Kidney epithelial cell (primary cell): ENCODE measurements at regions not wholly inside any gene's neighbourhood (a gene's known extent, or its start where the extent isn't known, plus 50 kb on each side); places are given as distances from the start of the nearest gene placed in this dataset.
"Not testable (repeated sequence)": the region's sequence is repeated elsewhere in the genome, so short reads cannot be mapped to it uniquely, and the experiment has no call there.

Experiments used
- DNase-seq: peaks from one replicate; pipeline ENCODE4 v3.0.0-alpha.2; 2010; ENCODE audit warnings: low read depth
- H3K27me3 ChIP-seq: 2 replicates; pipeline ENCODE4 v1.6.0; 2011; ENCODE audit warnings: low read length; ENCODE audit not compliant: control insufficient read depth, insufficient read depth
- H3K36me3 ChIP-seq: 2 replicates; pipeline ENCODE4 v1.5.1; 2011; ENCODE audit warnings: low read length; ENCODE audit not compliant: control insufficient read depth, insufficient read depth
- H3K4me3 ChIP-seq: 2 replicates; pipeline ENCODE4 v1.5.1; 2011; ENCODE audit warnings: low read depth, mild to moderate bottlenecking, control low read depth, low read length
- CTCF ChIP-seq: IDR thresholded peaks from 2 replicates; pipeline ENCODE4 v1.5.1; 2011; ENCODE audit warnings: mild to moderate bottlenecking, moderate library complexity, low read length, control low read depth, inconsistent platforms; ENCODE audit not compliant: insufficient read depth, poor library complexity, severe bottlenecking

GRCh38 chr6:84953111-84953755, 188.8 kb upstream of the TBX18 start:
- no peak for TF ChIP-seq CTCF
- no peaks in the 10 kb centered on the region for H3K27me3 ChIP-seq
- H3K36me3 ChIP-seq = no peaks in the 10 kb centered on the region
- no peak for DNase-seq
- H3K4me3 ChIP-seq = no peak overlapping the region

GRCh38 chr6:84944926-84945325, 180.5 kb upstream of the TBX18 start:
- not testable (repeated sequence) for DNase-seq, H3K36me3 ChIP-seq, H3K4me3 ChIP-seq, H3K27me3 ChIP-seq

GRCh38 chr6:84943905-84944304, 179.5 kb upstream of the TBX18 start:
- Histone ChIP-seq H3K36me3 (no peaks in the 10 kb centered on the region), H3K4me3 (no peak overlapping the region), H3K27me3 (no peaks in the 10 kb centered on the region)
- DNase-seq = no peak
- TF ChIP-seq CTCF = no peak

GRCh38 chr6:84941609-84942008, 177.2 kb upstream of the TBX18 start:
- not testable (repeated sequence) for H3K27me3 ChIP-seq, H3K36me3 ChIP-seq, DNase-seq, H3K4me3 ChIP-seq

GRCh38 chr6:84929212-84929611, 164.8 kb upstream of the TBX18 start:
- no peak for TF ChIP-seq CTCF
- DNase-seq = no peak
- H3K4me3 ChIP-seq = no peak overlapping the region

GRCh38 chr6:84927551-84927950, 163.2 kb upstream of the TBX18 start:
- no peaks in the 10 kb centered on the region for H3K36me3 ChIP-seq

More at GRCh38 chr6:84929212-84929611, 164.8 kb upstream of the TBX18 start:
- no peaks in the 10 kb centered on the region for H3K27me3 ChIP-seq
- no peaks in the 10 kb centered on the region for H3K36me3 ChIP-seq

More at GRCh38 chr6:84927551-84927950, 163.2 kb upstream of the TBX18 start:
- DNase-seq = no peak
- Histone ChIP-seq H3K4me3 (no peak overlapping the region), H3K27me3 (no peaks in the 10 kb centered on the region)
- no peak for TF ChIP-seq CTCF
